Muscle of leg (tissue), 3 donors: ENCODE measurements at regions not wholly inside any gene's neighbourhood (a gene's known extent, or its start where the extent isn't known, plus 50 kb on each side); places are given as distances from the start of the nearest gene placed in this dataset.
"Not testable (repeated sequence)": the region's sequence is repeated elsewhere in the genome, so short reads cannot be mapped to it uniquely, and the experiment has no call there.

Experiments used
- DNase-seq: peaks from one replicate; pipeline ENCODE4 v3.0.0; 2013
- H3K27ac ChIP-seq: one replicate; pipeline ENCODE4 v1.5.1; 2013; ENCODE audit warnings: mild to moderate bottlenecking, low read length, control low read depth
- H3K27me3 ChIP-seq: one replicate; pipeline ENCODE4 v1.6.1; 2013; ENCODE audit warnings: low read length; ENCODE audit not compliant: control insufficient read depth, insufficient read depth
- H3K36me3 ChIP-seq: one replicate; pipeline ENCODE4 v1.6.1; 2013; ENCODE audit warnings: low read length; ENCODE audit not compliant: control insufficient read depth, insufficient read depth
- H3K4me1 ChIP-seq: one replicate; pipeline ENCODE4 v1.6.1; 2013; ENCODE audit warnings: low read length; ENCODE audit not compliant: control insufficient read depth, insufficient read depth
- H3K4me3 ChIP-seq: one replicate; pipeline ENCODE4 v1.5.1; 2013; ENCODE audit warnings: low read length, control low read depth
- H3K9me3 ChIP-seq: replicated peaks from 2 replicates; pipeline ENCODE4 v1.6.1; 2013; ENCODE audit warnings: low read depth, low read length; ENCODE audit not compliant: control insufficient read depth
- WGBS: methylation state at CpG from one replicate; pipeline ENCODE4 v1.1.5; 2013; ENCODE audit warnings: missing lambda C conversion rate; ENCODE audit not compliant: insufficient coverage; 5-methylcytosine and 5-hydroxymethylcytosine counted together

DNA sequence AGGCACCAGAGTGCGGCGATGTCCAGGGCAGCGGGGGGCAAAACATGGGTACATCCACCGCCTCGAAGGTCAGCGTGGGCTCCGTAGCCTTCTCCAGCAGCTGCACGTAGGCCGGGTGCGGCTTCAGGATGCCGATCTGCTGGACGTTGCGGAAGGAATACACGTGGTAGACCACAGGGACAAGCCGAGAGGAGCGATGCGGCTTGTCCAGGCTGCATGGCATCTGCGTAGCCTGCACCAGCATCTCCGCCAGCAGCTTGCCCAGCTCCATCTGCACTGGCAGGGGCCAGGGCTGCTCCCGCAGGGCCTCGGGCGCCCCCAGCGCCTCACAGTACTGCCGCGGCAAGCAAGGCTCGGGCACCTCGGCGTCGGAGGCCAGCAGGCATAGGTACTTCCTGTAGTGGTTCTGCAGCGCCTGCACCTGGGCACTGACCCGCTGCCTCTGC is 73.6 kb upstream of the MED13 start:
- 24% methylated on average over 29 of the region's 31 CpGs for WGBS
- H3K27ac ChIP-seq, H3K4me3 ChIP-seq, H3K9me3 ChIP-seq, DNase-seq, H3K4me1 ChIP-seq, H3K36me3 ChIP-seq: not testable (repeated sequence)
- peaks cover 32% of the 10 kb centered on the region for H3K27me3 ChIP-seq

DNA sequence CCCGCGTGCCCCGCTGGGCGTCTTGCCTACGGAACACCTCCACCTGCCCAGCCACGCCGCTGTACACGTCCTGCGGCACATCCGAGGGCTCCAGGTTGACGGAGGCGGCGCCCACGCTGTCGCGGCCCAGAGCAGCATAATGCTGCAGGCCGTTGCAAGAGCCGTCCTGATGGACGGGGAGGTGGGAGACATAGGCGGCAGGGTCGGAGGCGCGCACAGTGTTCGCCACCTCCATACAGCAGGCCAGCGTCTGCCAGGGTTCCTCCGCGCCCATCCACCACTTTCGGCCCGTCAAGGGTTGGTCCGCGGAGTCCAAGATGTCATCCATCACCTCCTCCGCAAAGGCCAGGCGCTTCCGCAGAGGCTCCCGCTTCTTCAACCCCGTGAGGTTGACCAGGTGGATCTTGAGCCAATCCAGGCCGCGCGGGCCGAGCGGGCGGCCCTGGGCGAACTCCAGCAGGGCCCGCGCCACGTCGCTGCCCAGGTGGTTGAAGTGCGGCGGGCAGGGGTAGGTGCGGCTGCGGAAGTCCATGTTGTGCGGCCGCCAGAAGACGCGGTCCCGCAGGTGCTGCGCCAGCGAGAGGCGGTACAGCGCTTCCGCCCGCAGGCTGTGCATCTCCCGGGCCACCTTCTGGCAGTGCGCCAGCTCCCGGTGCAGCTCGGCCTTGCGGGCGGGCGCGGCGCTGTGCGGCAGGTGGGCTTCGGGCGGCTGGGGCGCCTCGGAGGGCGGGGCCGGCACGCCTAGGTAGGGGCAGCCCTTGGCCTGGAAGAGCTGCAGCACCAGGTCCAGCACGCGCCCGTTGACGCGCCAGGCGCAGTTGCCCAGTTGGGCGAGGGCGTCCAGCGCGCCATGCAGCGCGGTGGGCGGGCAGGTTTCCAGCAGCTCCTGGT is 72.9 kb upstream of the MED13 start:
- DNase-seq, H3K36me3 ChIP-seq, H3K27ac ChIP-seq, H3K4me3 ChIP-seq, H3K4me1 ChIP-seq, H3K9me3 ChIP-seq: not testable (repeated sequence)
- peaks cover 32% of the 10 kb centered on the region for H3K27me3 ChIP-seq
- 16% methylated on average over 75 of the region's 92 CpGs for WGBS

DNA sequence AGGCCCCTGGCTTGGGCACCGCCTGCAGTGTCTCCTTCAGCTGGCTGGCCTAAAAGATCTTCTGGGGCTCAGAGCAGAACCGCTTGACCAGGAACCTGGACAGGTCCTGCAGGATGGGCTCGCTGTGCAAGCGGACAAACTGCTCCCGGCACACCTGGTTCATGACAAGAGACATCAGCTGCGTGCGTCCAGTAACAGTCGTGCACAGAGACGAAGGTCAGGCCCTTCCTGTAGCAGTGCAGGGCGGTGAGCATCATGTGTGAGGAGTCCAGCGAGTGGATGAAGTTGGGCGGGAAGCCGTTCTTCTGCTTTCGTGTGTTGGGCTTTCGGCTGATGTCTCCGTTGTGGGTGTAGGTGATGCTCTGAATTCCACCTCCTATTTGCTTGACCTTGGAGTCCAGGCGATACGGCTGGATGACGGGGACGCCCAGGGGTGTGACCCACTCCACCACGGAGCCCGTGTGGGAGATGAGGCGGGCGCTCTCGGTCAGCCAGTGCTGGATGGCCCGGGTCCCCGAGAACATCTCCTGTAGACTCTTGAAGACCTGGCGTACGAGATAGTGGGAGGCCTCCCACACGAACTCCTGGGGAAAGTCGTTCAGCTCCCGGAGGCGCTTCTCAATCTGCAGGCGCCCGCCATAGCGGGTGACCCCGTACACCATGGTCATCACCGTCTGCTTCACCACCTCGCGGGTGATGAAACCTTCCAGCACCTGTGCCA is 72.1 kb upstream of the MED13 start:
- not testable (repeated sequence) for H3K4me1 ChIP-seq, H3K27ac ChIP-seq, H3K9me3 ChIP-seq, H3K36me3 ChIP-seq, H3K4me3 ChIP-seq, DNase-seq
- H3K27me3 ChIP-seq: peaks cover 32% of the 10 kb centered on the region
- 92% methylated on average over 34 of the region's 40 CpGs for WGBS

DNA sequence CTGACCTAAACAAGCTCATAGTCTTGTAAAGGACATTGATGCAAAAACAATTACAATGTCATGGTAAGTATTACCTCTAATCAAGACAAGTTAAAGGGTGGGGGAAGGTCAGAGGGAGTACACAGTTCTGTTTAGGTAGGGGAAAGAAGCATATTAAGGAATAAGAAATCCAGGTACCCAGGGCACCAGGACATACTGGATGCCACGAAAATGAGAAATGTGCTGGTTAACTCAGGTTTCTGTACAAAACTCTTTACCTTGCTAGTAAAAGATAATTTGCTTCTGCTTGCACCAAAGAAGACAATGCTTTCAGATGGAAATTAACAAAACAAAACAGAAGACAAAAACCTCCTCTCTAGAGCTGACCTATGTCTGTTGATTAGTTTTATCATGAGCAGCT is 70.7 kb upstream of the MED13 start:
- H3K27ac ChIP-seq: no peak overlapping the region
- H3K4me3 ChIP-seq: no peak overlapping the region
- no peaks in the 10 kb centered on the region for H3K9me3 ChIP-seq
- peaks cover 32% of the 10 kb centered on the region for H3K27me3 ChIP-seq
- no peaks in the 10 kb centered on the region for H3K4me1 ChIP-seq
- no peak for DNase-seq
- no peaks in the 10 kb centered on the region for H3K36me3 ChIP-seq
- no CpG with 5 or more reads among the region's 1 CpG for WGBS

GRCh38 chr17:62135096-62135495 is 70.0 kb upstream of the MED13 start:
- DNase-seq, H3K4me1 ChIP-seq, H3K9me3 ChIP-seq, H3K4me3 ChIP-seq, H3K36me3 ChIP-seq, H3K27ac ChIP-seq: not testable (repeated sequence)
- no CpG with 5 or more reads among the region's 2 CpGs for WGBS
- peaks cover 32% of the 10 kb centered on the region for H3K27me3 ChIP-seq

- DNase-seq: no peak
- Histone ChIP-seq H3K4me3 (no peak overlapping the region), H3K27me3 (peaks cover 30% of the 10 kb centered on the region), H3K27ac (no peak overlapping the region), H3K4me1 (no peaks in the 10 kb centered on the region), H3K9me3 (no peaks in the 10 kb centered on the region), H3K36me3 (no peaks in the 10 kb centered on the region)
- WGBS: no CpG with 5 or more reads among the region's 4 CpGs
Observed at GRCh38 chr17:62134397-62134796, 69.3 kb upstream of the MED13 start.

- H3K4me1 ChIP-seq, H3K9me3 ChIP-seq, H3K27me3 ChIP-seq, H3K36me3 ChIP-seq, DNase-seq, H3K4me3 ChIP-seq, H3K27ac ChIP-seq: not testable (repeated sequence)
- WGBS: 75% methylated on average over 3 of the region's 6 CpGs
Observed at GRCh38 chr17:62131271-62131670, 66.2 kb upstream of the MED13 start.

- H3K27me3 ChIP-seq: no peaks in the 10 kb centered on the region
- 80% methylated on average over 1 of the region's 1 CpG for WGBS
- H3K4me1 ChIP-seq: no peaks in the 10 kb centered on the region
- H3K27ac ChIP-seq: no peak overlapping the region
- H3K4me3 ChIP-seq: no peak overlapping the region
- DNase-seq: no peak
- no peaks in the 10 kb centered on the region for H3K36me3 ChIP-seq
- H3K9me3 ChIP-seq: no peaks in the 10 kb centered on the region
Observed at GRCh38 chr17:62130739-62131138, 65.7 kb upstream of the MED13 start.

GRCh38 chr17:62126292-62126691 is 61.2 kb upstream of the MED13 start:
- Histone ChIP-seq H3K36me3 (no peaks in the 10 kb centered on the region), H3K4me1 (no peaks in the 10 kb centered on the region), H3K27ac (no peak overlapping the region), H3K27me3 (peaks cover 5% of the 10 kb centered on the region), H3K4me3 (no peak overlapping the region), H3K9me3 (no peaks in the 10 kb centered on the region)
- 83% methylated on average over 1 of the region's 3 CpGs for WGBS
- no peak for DNase-seq

DNA sequence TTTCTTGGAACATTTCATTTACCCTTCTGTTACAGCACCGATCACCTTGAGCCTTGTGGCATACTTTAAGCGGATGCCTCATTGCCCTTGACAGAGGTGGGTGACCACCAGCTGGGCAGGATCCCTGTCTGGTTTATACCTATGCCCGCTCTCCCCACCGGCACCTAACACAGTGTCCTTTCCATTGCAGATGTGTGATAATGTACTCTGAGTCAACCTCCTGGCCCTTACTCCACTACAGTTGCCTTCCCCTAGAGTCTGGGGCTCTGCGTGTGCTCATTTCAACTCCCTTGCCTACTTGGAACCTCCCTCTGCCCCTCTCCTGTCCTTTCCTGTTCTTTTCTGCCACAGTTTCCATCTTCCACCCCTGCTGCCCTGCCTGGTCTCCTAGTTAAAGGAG is 60.2 kb upstream of the MED13 start:
- no peaks in the 10 kb centered on the region for H3K36me3 ChIP-seq
- WGBS: 95% methylated on average over 5 of the region's 5 CpGs
- H3K27me3 ChIP-seq: peaks cover 5% of the 10 kb centered on the region
- no peaks in the 10 kb centered on the region for H3K4me1 ChIP-seq
- DNase-seq: no peak
- H3K27ac ChIP-seq: no peak overlapping the region
- no peak overlapping the region for H3K4me3 ChIP-seq
- H3K9me3 ChIP-seq: no peaks in the 10 kb centered on the region
